Spleen (tissue), 11 donors: ENCODE measurements at regions not wholly inside any gene's neighbourhood (a gene's known extent, or its start where the extent isn't known, plus 50 kb on each side); places are given as distances from the start of the nearest gene placed in this dataset.

Source experiments
- DNase-seq: peaks from one replicate; pipeline ENCODE4 v3.0.0-alpha.2; 2020
- H3K27ac ChIP-seq, 8 donors: fragments of 200-600 bp; sonication (generic) in 7 of 8; 1 replicate in 4 of 8; 2 replicates in 4 of 8; pipeline versions ENCODE4 v1.5.0 to v1.8.0; 2016 to 2021; ENCODE audit warnings: inconsistent platforms in 4 of 8, mild to moderate bottlenecking in 4 of 8, moderate library complexity in 1 of 8
- H3K27me3 ChIP-seq, 7 donors: fragments of 200-600 bp; sonication (generic) in 6 of 7; replicated peaks in 1 of 7; 1 replicate in 4 of 7; 2 replicates in 3 of 7; pipeline versions ENCODE4 v1.5.0 to v1.8.0; 2016 to 2021; ENCODE audit warnings: inconsistent platforms in 3 of 7, mild to moderate bottlenecking in 1 of 7
- H3K36me3 ChIP-seq, 6 donors: fragments of 200-600 bp; sonication (generic) in 5 of 6; 1 replicate in 4 of 6; 2 replicates in 2 of 6; pipeline versions ENCODE4 v1.5.0 to v1.8.0; 2016 to 2021; ENCODE audit warnings: inconsistent platforms in 2 of 6
- H3K4me1 ChIP-seq, 6 donors: fragments of 200-600 bp; sonication (generic) in 5 of 6; 1 replicate in 3 of 6; 2 replicates in 3 of 6; pipeline versions ENCODE4 v1.5.0 to v1.8.0; 2016 to 2021; ENCODE audit warnings: inconsistent platforms in 3 of 6
- H3K4me3 ChIP-seq, 8 donors: fragments of 200-600 bp; sonication (generic) in 7 of 8; 1 replicate in 4 of 8; 2 replicates in 4 of 8; pipeline versions ENCODE4 v1.5.0 to v1.8.0; 2016 to 2021; ENCODE audit warnings: inconsistent platforms in 4 of 8, mild to moderate bottlenecking in 4 of 8, moderate library complexity in 2 of 8
- H3K9me3 ChIP-seq, 8 donors: fragments of 200-600 bp; sonication (generic) in 7 of 8; 1 replicate in 4 of 8; 2 replicates in 4 of 8; pipeline versions ENCODE4 v1.5.0 to v1.8.0; 2016 to 2021; ENCODE audit warnings: inconsistent platforms in 4 of 8
- POLR2A ChIP-seq, 3 donors: fragments of 450-650 bp; IDR thresholded peaks; one replicate each; pipeline ENCODE4 v1.5.1; 2017; ENCODE audit warnings: antibody characterized with exemption in 3 of 3, mild to moderate bottlenecking in 1 of 3
- POLR2AphosphoS5 ChIP-seq, 3 donors: sonication (generic); formaldehyde crosslinking; IDR thresholded peaks; one replicate each; pipeline ENCODE4 v1.5.1; 2017; ENCODE audit warnings: antibody characterized with exemption in 3 of 3
- WGBS, 5 donors: extraction: QIAGEN DNeasy Blood & Tissue Kit in 3 of 5; methylation state at CpG; one replicate each; pipeline versions ENCODE4 v1.1.5 to v1.1.7; 2013 to 2018; 5-methylcytosine and 5-hydroxymethylcytosine counted together
- intact Hi-C: fragments of 100-400 bp; cut with DNase I; formaldehyde crosslinking; loops from one replicate; pipeline ENCODE4 v1.15.0; 2023; ENCODE audit warnings: low total_unique reads
- TF ChIP-seq, protein P1 (sequence below), 11 experiments: fragments of 200-600 bp in 7 of 11; fragments of 450-650 bp in 4 of 11; sonication (generic) in 4 of 11; IDR thresholded peaks in 8 of 11; conservative IDR thresholded peaks in 3 of 11; 1 replicate in 7 of 11; 2 replicates in 4 of 11; pipeline versions ENCODE4 v1.4.0 to v1.8.0; 2016 to 2021; ENCODE audit warnings: antibody characterized with exemption in 11 of 11, inconsistent platforms in 4 of 11, mild to moderate bottlenecking in 1 of 11
- donor health status: healthy with polysubstance abuse.
- donor health status: DM: no; HTN: no; CAD: no; lungs with moderate emphysema.
- donor health status: DM: no; HTN: no; CAD: no.
- donor health status: Bipolar disorder and iron deficiency.
- donor health status: healthy.
- donor health status: DM: no; HTN: no; CAD: no.
- donor health status: DM: yes; HTN: yes; CAD: no.

DNA sequence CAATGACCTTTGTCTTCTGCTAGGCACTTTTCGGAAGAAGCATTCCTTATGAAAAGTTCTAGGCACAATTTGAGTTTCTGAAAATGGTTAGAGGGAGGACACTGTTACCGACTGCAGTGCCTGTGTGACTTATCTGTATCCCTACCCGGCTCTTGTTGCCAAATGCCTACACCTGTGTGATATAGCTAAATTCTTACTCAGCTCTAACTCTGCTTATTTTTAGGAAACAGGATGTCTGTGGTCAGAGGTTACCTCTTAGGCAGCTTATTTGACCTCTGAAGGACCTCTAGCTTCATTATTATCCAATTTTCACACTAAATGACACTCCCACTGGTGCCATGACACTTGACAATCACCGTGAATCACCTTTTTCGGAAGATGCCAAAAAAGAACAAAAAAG, 561.1 kb upstream of the SMIM31 start:
- TF ChIP-seq POLR2A (IDR thresholded peaks at IDR 0.05) (no peak), POLR2AphosphoS5 (IDR thresholded peaks at IDR 0.05) (no peak)
- TF ChIP-seq, protein P1, sequence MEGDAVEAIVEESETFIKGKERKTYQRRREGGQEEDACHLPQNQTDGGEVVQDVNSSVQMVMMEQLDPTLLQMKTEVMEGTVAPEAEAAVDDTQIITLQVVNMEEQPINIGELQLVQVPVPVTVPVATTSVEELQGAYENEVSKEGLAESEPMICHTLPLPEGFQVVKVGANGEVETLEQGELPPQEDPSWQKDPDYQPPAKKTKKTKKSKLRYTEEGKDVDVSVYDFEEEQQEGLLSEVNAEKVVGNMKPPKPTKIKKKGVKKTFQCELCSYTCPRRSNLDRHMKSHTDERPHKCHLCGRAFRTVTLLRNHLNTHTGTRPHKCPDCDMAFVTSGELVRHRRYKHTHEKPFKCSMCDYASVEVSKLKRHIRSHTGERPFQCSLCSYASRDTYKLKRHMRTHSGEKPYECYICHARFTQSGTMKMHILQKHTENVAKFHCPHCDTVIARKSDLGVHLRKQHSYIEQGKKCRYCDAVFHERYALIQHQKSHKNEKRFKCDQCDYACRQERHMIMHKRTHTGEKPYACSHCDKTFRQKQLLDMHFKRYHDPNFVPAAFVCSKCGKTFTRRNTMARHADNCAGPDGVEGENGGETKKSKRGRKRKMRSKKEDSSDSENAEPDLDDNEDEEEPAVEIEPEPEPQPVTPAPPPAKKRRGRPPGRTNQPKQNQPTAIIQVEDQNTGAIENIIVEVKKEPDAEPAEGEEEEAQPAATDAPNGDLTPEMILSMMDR (IDR thresholded peaks at IDR 0.05 in 8 of 11, conservative IDR thresholded peaks at IDR 0.05 in 3 of 11), result no peak
- H3K9me3 ChIP-seq, result peaks cover 0 to 17% (median 0%) of the 10 kb centered on the region in 8 donors
- WGBS, 5 donors, result 78 to 92% (median 81%) methylated on average over 5 of the region's 5 CpGs
- intact Hi-C loops, result no loop called here
- no peak overlapping the region for H3K27ac ChIP-seq
- H3K27me3 ChIP-seq, result no peaks in the 10 kb centered on the region
- no peak for DNase-seq
- no peaks in the 10 kb centered on the region for H3K36me3 ChIP-seq
- no peak overlapping the region for H3K4me3 ChIP-seq
- no peaks in the 10 kb centered on the region for H3K4me1 ChIP-seq

DNA sequence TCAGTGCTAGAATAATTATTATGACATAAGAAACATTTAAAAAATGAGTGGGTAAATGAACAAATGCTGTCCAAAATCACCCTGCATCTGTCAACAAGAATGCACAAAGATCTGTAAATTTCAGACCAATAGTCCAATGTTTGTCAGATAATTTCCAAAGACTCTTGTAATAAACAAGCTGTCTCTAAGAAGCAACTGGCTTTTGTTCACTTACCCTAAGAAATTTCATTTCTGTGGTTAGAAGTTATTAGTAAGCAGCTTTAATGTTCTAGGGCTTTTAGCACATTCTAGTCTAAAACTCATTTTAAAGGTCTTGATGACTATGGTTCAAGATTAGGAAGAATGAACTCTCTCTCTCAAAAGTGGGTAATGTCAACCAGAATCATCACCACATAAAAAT, 560.3 kb upstream of the SMIM31 start:
- intact Hi-C loops, result no loop called here
- Histone ChIP-seq H3K9me3 (peaks cover 0 to 8% (median 0%) of the 10 kb centered on the region in 8 donors), H3K36me3 (no peaks in the 10 kb centered on the region), H3K4me3 (no peak overlapping the region), H3K27ac (no peak overlapping the region), H3K4me1 (no peaks in the 10 kb centered on the region), H3K27me3 (no peaks in the 10 kb centered on the region)
- TF ChIP-seq, protein P1 (IDR thresholded peaks at IDR 0.05 in 8 of 11, conservative IDR thresholded peaks at IDR 0.05 in 3 of 11), result no peak
- TF ChIP-seq POLR2A (IDR thresholded peaks at IDR 0.05), result no peak
- no peak for TF ChIP-seq POLR2AphosphoS5 (IDR thresholded peaks at IDR 0.05)
- DNase-seq, result no peak

DNA sequence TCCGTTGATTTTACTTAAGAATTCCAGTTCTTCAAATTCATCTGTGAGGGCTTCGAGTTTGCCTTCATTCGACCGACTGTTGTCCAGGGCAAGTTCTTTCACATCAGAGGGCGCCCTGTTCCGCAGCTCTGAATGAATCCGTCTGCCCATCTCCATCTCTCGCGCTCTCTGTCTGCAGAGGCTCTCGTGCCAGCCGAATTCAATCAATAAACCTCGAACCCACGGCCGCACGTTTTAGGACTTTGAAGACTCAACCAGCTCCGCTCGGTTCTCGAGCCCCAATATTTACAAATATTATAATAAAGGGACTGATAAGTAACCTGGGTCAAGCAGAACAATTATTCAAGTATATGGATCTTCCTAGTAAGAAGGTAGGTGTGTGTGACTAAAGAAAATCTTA, 556.4 kb upstream of the SMIM31 start:
- TF ChIP-seq, protein P1 (IDR thresholded peaks at IDR 0.05 in 8 of 11, conservative IDR thresholded peaks at IDR 0.05 in 3 of 11), result no peak
- no peak for TF ChIP-seq POLR2AphosphoS5 (IDR thresholded peaks at IDR 0.05)
- no peak for TF ChIP-seq POLR2A (IDR thresholded peaks at IDR 0.05)
- Histone ChIP-seq H3K4me1 (no peaks in the 10 kb centered on the region), H3K4me3 (no peak overlapping the region), H3K27me3 (no peaks in the 10 kb centered on the region), H3K9me3 (peaks cover 0 to 3% (median 0%) of the 10 kb centered on the region in 8 donors), H3K27ac (no peak overlapping the region), H3K36me3 (no peaks in the 10 kb centered on the region)
- WGBS, 5 donors, result 86 to 93% (median 90%) methylated on average over 18 of the region's 18 CpGs
- intact Hi-C loops, result no loop called here
- no peak for DNase-seq

DNA sequence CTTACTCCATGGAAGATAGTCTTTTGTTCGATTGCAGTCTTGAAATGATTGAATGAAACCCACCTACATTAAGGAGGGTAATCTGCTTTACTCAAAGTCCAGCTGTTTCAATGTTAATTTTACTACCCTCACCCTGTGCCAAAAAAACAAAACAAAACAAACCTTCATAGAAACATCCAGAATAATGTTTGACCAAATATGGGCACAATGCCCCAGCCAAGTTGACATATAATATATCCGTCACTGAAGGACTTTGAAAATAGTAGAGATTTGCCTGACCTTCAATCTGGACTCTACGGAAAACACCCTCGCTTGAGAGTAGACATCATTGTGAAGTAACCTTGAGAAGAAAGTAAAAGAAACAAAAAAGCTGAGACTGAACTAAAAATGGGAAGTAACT, 550.5 kb upstream of the SMIM31 start:
- Histone ChIP-seq H3K27me3 (no peaks in the 10 kb centered on the region), H3K9me3 (no peaks in the 10 kb centered on the region), H3K4me1 (no peaks in the 10 kb centered on the region), H3K4me3 (no peak overlapping the region), H3K36me3 (no peaks in the 10 kb centered on the region), H3K27ac (no peak overlapping the region)
- WGBS, 5 donors, result 66 to 83% (median 69%) methylated on average over 4 of the region's 4 CpGs
- no peak for DNase-seq
- no peak for TF ChIP-seq POLR2AphosphoS5 (IDR thresholded peaks at IDR 0.05)
- TF ChIP-seq POLR2A (IDR thresholded peaks at IDR 0.05), result no peak
- TF ChIP-seq, protein P1 (IDR thresholded peaks at IDR 0.05 in 8 of 11, conservative IDR thresholded peaks at IDR 0.05 in 3 of 11), result no peak
- intact Hi-C loops, result no loop called here
